GM19324 (cell line): ENCODE measurements at regions not wholly inside any gene's neighbourhood (a gene's known extent, or its start where the extent isn't known, plus 50 kb on each side); places are given as distances from the start of the nearest gene placed in this dataset.
"Not testable (repeated sequence)": the region's sequence is repeated elsewhere in the genome, so short reads cannot be mapped to it uniquely, and the experiment has no call there.

Experiments
- ATAC-seq: cut with Tn5 transposase; IDR thresholded peaks from one replicate; pipeline ENCODE4 v1.9.1; 2021; ENCODE audit warnings: mild to moderate bottlenecking, moderate library complexity; ENCODE audit not compliant: unreplicated experiment, low FRiP score

DNA sequence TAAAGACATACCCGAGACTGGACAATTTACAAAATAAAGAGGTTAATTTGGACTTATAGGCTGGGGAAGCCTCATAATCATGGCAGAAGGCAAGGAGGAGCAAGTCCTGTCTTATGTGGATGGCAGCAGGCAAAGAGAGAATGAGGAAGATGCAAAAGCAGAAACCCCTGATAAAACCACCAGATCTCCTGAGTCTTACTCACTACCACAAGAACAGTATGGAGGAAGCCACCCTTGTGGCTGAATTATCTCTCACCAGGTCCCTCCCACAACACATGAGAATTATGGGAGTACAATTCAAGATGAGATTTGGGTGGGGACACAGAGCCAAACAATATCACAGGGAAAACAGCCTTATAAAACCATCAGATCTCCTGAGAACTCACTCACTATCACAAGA is 61.6 kb upstream of the DCLK2 start:
- not testable (repeated sequence) for ATAC-seq

- ATAC-seq: no peak
These were observed 60.0 kb upstream of the DCLK2 start for GRCh38 chr4:150018257-150018656.

DNA sequence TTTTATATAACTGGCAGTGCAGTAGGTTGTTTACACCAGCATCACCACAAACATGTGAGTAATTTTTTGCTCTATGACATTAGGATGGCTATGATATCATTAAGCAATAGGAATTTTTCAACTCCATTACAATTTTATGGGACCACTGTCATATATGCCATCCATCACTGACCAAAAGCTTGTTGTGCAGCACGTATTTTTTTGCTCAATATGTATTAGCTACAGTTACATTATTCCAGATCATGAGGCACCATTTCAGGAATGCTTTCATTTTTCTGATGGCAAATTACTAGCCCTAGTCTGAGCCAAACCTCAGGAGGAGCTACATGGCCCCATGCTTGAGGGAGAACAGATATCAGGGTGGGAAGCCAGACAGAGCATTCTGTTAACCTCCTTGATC is 56.8 kb upstream of the DCLK2 start:
- no peak for ATAC-seq

DNA sequence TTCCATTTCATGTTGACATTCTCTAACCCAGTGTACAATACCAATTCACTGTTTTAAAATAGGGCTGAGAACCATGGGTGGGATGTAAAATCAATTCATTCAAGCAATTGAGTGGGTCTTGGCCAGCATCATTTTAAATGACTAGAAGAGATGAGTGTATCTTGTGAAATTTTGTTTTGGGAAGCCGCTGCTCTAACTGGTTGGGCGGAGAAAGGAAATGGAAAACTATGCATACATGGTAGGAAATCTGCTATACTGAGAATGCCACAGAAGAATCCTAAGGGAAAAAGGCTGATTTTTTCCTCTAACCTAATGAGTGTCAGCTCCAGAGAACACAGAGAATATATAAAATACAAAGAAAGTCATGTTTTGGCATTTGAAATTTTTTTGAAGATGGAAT is 54.8 kb upstream of the DCLK2 start:
- no peak for ATAC-seq

DNA sequence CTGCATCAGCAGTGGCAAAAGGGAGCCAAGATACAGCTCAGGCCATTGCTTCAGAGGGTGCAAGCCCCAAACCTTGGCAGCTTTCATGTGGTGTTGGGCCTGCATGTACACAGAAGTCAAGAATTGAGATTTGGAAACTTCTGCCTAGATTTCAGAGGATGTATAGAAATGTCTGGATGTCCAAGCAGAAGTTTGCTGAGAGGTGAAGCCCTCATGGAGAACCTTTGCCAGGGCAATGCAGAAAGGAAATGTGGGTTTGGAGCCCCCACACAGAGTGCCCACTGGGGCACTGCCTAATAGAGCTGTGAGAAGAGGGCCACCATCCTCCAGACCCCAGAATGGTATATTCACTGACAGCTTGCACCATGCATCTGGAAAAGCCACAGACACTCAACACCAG is 51.3 kb upstream of the DCLK2 start:
- ATAC-seq: not testable (repeated sequence)
